ENCODE measurements at regions not wholly inside any gene's neighbourhood (a gene's known extent, or its start where the extent isn't known, plus 50 kb on each side); places are given as distances from the start of the nearest gene placed in this dataset.
"Not testable (repeated sequence)": the region's sequence is repeated elsewhere in the genome, so short reads cannot be mapped to it uniquely, and the experiment has no call there.

GRCh38 chr10:130938891-130939290, 372.6 kb downstream of the TCERG1L start:
- H2AFZ ChIP-seq (ENCODE audit: low read depth, low read length); H3K27ac ChIP-seq (ENCODE audit: low read length, poor library complexity, severe bottlenecking); H2BK5ac ChIP-seq (ENCODE audit: low read depth, low read length, poor library complexity, severe bottlenecking); H3K4me2 ChIP-seq (ENCODE audit: low read length, poor library complexity, severe bottlenecking); H3K36me3 ChIP-seq (ENCODE audit: control insufficient read depth in 1 of 2, insufficient read depth in 2 of 2, low read depth in 1 of 2, low read length in 2 of 2); H3K4me1 ChIP-seq (ENCODE audit: control insufficient read depth, insufficient read depth, low read depth, low read length); H3K4ac ChIP-seq (ENCODE audit: low read depth in 1 of 2, low read length in 2 of 2); DNase-seq; H3K4me3 ChIP-seq (ENCODE audit: insufficient read depth in 1 of 2, low read depth in 1 of 2, low read length in 2 of 2); H2BK12ac ChIP-seq (ENCODE audit: low read length in 2 of 2); H2BK120ac ChIP-seq (ENCODE audit: low read depth, low read length); H2BK15ac ChIP-seq (ENCODE audit: low read depth, poor library complexity, severe bottlenecking); H3K23ac ChIP-seq (ENCODE audit: low read length in 2 of 2); H4K91ac ChIP-seq (ENCODE audit: low read length); H4K8ac ChIP-seq (ENCODE audit: low read length); H2AK5ac ChIP-seq (ENCODE audit: low read length, severe bottlenecking); H3K79me1 ChIP-seq (replicated peaks; ENCODE audit: low read length, poor library complexity, severe bottlenecking); H3K9ac ChIP-seq (ENCODE audit: low read length); H3K27me3 ChIP-seq (ENCODE audit: control insufficient read depth in 1 of 2, insufficient read depth in 1 of 2, low read length in 2 of 2); H3K9me3 ChIP-seq (ENCODE audit: control insufficient read depth, low read length); H3K14ac ChIP-seq (ENCODE audit: low read length in 2 of 2); H3K18ac ChIP-seq (ENCODE audit: low read depth in 1 of 2, low read length in 2 of 2): not testable (repeated sequence)
- 87% methylated on average over 7 of the region's 7 CpGs for WGBS

- no peak overlapping the region for H2AK5ac ChIP-seq (ENCODE audit: low read length, severe bottlenecking)
- no peaks in the 10 kb centered on the region for H3K36me3 ChIP-seq (ENCODE audit: control insufficient read depth in 1 of 2, insufficient read depth in 2 of 2, low read depth in 1 of 2, low read length in 2 of 2)
- H2BK15ac ChIP-seq (ENCODE audit: low read depth, poor library complexity, severe bottlenecking) = no peak overlapping the region
- no peaks in the 10 kb centered on the region for H3K79me1 ChIP-seq (replicated peaks; ENCODE audit: low read length, poor library complexity, severe bottlenecking)
- no peak overlapping the region for H4K8ac ChIP-seq (ENCODE audit: low read length)
- DNase-seq = no peak
- H3K18ac ChIP-seq (ENCODE audit: low read depth in 1 of 2, low read length in 2 of 2) = no peak overlapping the region
- H3K27me3 ChIP-seq (ENCODE audit: control insufficient read depth in 1 of 2, insufficient read depth in 1 of 2, low read length in 2 of 2) = no peaks in the 10 kb centered on the region
- H4K91ac ChIP-seq (ENCODE audit: low read length) = no peak overlapping the region
- no peak overlapping the region for H3K9ac ChIP-seq (ENCODE audit: low read length)
- H3K4me1 ChIP-seq (ENCODE audit: control insufficient read depth, insufficient read depth, low read depth, low read length) = no peaks in the 10 kb centered on the region
- H2BK12ac ChIP-seq (ENCODE audit: low read length in 2 of 2) = no peak overlapping the region
- H3K23ac ChIP-seq (ENCODE audit: low read length in 2 of 2) = no peak overlapping the region
- no peaks in the 10 kb centered on the region for H3K9me3 ChIP-seq (ENCODE audit: control insufficient read depth, low read length)
- no peak overlapping the region for H2BK5ac ChIP-seq (ENCODE audit: low read depth, low read length, poor library complexity, severe bottlenecking)
- 77% methylated on average over 9 of the region's 10 CpGs for WGBS
- H3K4ac ChIP-seq (ENCODE audit: low read depth in 1 of 2, low read length in 2 of 2) = no peak overlapping the region
- no peak overlapping the region for H2BK120ac ChIP-seq (ENCODE audit: low read depth, low read length)
- H3K14ac ChIP-seq (ENCODE audit: low read length in 2 of 2) = no peak overlapping the region
- H3K4me3 ChIP-seq (ENCODE audit: insufficient read depth in 1 of 2, low read depth in 1 of 2, low read length in 2 of 2) = no peak overlapping the region
- no peak overlapping the region for H2AFZ ChIP-seq (ENCODE audit: low read depth, low read length)
- H3K4me2 ChIP-seq (ENCODE audit: low read length, poor library complexity, severe bottlenecking) = no peak overlapping the region
- H3K27ac ChIP-seq (ENCODE audit: low read length, poor library complexity, severe bottlenecking) = no peak overlapping the region
Measured at GRCh38 chr10:130941886-130942285, 369.6 kb downstream of the TCERG1L start.

GRCh38 chr10:130952086-130952485, 359.4 kb downstream of the TCERG1L start:
- H3K4me1 ChIP-seq (ENCODE audit: control insufficient read depth, insufficient read depth, low read depth, low read length) = no peaks in the 10 kb centered on the region
- no peak overlapping the region for H3K9ac ChIP-seq (ENCODE audit: low read length)
- WGBS = 80% methylated on average over 5 of the region's 5 CpGs
- H2AFZ ChIP-seq (ENCODE audit: low read depth, low read length) = no peak overlapping the region
- no peak overlapping the region for H3K4me2 ChIP-seq (ENCODE audit: low read length, poor library complexity, severe bottlenecking)
- no peak overlapping the region for H3K14ac ChIP-seq (ENCODE audit: low read length in 2 of 2)
- no peaks in the 10 kb centered on the region for H3K36me3 ChIP-seq (ENCODE audit: control insufficient read depth in 1 of 2, insufficient read depth in 2 of 2, low read depth in 1 of 2, low read length in 2 of 2)
- H3K79me1 ChIP-seq (replicated peaks; ENCODE audit: low read length, poor library complexity, severe bottlenecking) = no peaks in the 10 kb centered on the region
- no peak overlapping the region for H4K91ac ChIP-seq (ENCODE audit: low read length)
- H3K27me3 ChIP-seq (ENCODE audit: control insufficient read depth in 1 of 2, insufficient read depth in 1 of 2, low read length in 2 of 2) = no peaks in the 10 kb centered on the region
- no peak overlapping the region for H2BK15ac ChIP-seq (ENCODE audit: low read depth, poor library complexity, severe bottlenecking)
- H2AK5ac ChIP-seq (ENCODE audit: low read length, severe bottlenecking) = no peak overlapping the region
- no peak for DNase-seq
- H4K8ac ChIP-seq (ENCODE audit: low read length) = no peak overlapping the region
- H3K4me3 ChIP-seq (ENCODE audit: insufficient read depth in 1 of 2, low read depth in 1 of 2, low read length in 2 of 2) = no peak overlapping the region
- no peak overlapping the region for H3K27ac ChIP-seq (ENCODE audit: low read length, poor library complexity, severe bottlenecking)
- no peak overlapping the region for H2BK120ac ChIP-seq (ENCODE audit: low read depth, low read length)
- H2BK12ac ChIP-seq (ENCODE audit: low read length in 2 of 2) = no peak overlapping the region
- no peaks in the 10 kb centered on the region for H3K9me3 ChIP-seq (ENCODE audit: control insufficient read depth, low read length)
- H2BK5ac ChIP-seq (ENCODE audit: low read depth, low read length, poor library complexity, severe bottlenecking) = no peak overlapping the region
- H3K23ac ChIP-seq (ENCODE audit: low read length in 2 of 2) = no peak overlapping the region
- no peak overlapping the region for H3K18ac ChIP-seq (ENCODE audit: low read depth in 1 of 2, low read length in 2 of 2)
- no peak overlapping the region for H3K4ac ChIP-seq (ENCODE audit: low read depth in 1 of 2, low read length in 2 of 2)

- WGBS = 70% methylated on average over 8 of the region's 8 CpGs
- no peak for DNase-seq
- H3K4me1 ChIP-seq (ENCODE audit: control insufficient read depth, insufficient read depth, low read depth, low read length) = no peaks in the 10 kb centered on the region
Measured at GRCh38 chr10:130954326-130954905, 357.1 kb downstream of the TCERG1L start.

More at GRCh38 chr10:130954326-130954905, 357.1 kb downstream of the TCERG1L start:
- H3K4ac ChIP-seq (ENCODE audit: low read depth in 1 of 2, low read length in 2 of 2) = no peak overlapping the region
- H3K14ac ChIP-seq (ENCODE audit: low read length in 2 of 2) = no peak overlapping the region
- no peaks in the 10 kb centered on the region for H3K36me3 ChIP-seq (ENCODE audit: control insufficient read depth in 1 of 2, insufficient read depth in 2 of 2, low read depth in 1 of 2, low read length in 2 of 2)
- no peak overlapping the region for H3K4me3 ChIP-seq (ENCODE audit: insufficient read depth in 1 of 2, low read depth in 1 of 2, low read length in 2 of 2)
- H2AK5ac ChIP-seq (ENCODE audit: low read length, severe bottlenecking) = no peak overlapping the region
- no peak overlapping the region for H3K4me2 ChIP-seq (ENCODE audit: low read length, poor library complexity, severe bottlenecking)
- H2AFZ ChIP-seq (ENCODE audit: low read depth, low read length) = no peak overlapping the region
- H2BK120ac ChIP-seq (ENCODE audit: low read depth, low read length) = no peak overlapping the region
- no peak overlapping the region for H4K91ac ChIP-seq (ENCODE audit: low read length)
- H3K9ac ChIP-seq (ENCODE audit: low read length) = no peak overlapping the region
- H3K27ac ChIP-seq (ENCODE audit: low read length, poor library complexity, severe bottlenecking) = no peak overlapping the region
- no peak overlapping the region for H2BK15ac ChIP-seq (ENCODE audit: low read depth, poor library complexity, severe bottlenecking)
- H3K79me1 ChIP-seq (replicated peaks; ENCODE audit: low read length, poor library complexity, severe bottlenecking) = no peaks in the 10 kb centered on the region
- no peak overlapping the region for H2BK12ac ChIP-seq (ENCODE audit: low read length in 2 of 2)
- no peaks in the 10 kb centered on the region for H3K27me3 ChIP-seq (ENCODE audit: control insufficient read depth in 1 of 2, insufficient read depth in 1 of 2, low read length in 2 of 2)
- H3K23ac ChIP-seq (ENCODE audit: low read length in 2 of 2) = no peak overlapping the region
- no peaks in the 10 kb centered on the region for H3K9me3 ChIP-seq (ENCODE audit: control insufficient read depth, low read length)
- no peak overlapping the region for H2BK5ac ChIP-seq (ENCODE audit: low read depth, low read length, poor library complexity, severe bottlenecking)
- H4K8ac ChIP-seq (ENCODE audit: low read length) = no peak overlapping the region
- H3K18ac ChIP-seq (ENCODE audit: low read depth in 1 of 2, low read length in 2 of 2) = no peak overlapping the region
